ENCODE measurements at regions not wholly inside any gene's neighbourhood (a gene's known extent, or its start where the extent isn't known, plus 50 kb on each side); places are given as distances from the start of the nearest gene placed in this dataset.

DNA sequence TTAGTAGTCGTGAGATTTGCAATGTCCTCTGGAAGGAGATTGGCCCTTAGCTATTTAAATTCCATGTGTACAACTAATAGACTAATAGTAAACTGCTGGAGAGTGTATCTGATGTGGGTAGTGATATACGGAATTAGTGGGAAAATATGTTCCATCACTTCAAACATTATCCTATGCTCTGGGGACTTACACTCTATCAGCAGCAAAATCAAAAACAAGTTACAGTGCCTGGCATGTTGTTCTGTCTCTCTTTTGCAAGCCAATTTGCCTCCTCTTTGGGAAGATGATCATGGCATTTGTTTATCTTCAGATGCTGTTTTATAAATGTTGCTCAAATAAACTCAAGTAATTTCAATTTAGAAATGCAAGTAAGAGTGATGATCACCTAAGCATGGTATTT is 311.9 kb upstream of the ACO1 start:
- TF ChIP-seq CTCF (conservative IDR thresholded peaks at IDR 0.05 in 1 of 2, IDR thresholded peaks at IDR 0.05 in 1 of 2; ENCODE audit: extremely low read depth in 1 of 2, insufficient read depth in 1 of 2, low read depth in 1 of 2, low read length in 2 of 2) (no peak), EZH2 (IDR thresholded peaks at IDR 0.05; ENCODE audit: borderline replicate concordance, low read length) (no peak)

Measured in mammary epithelial cell (primary cell).